Esophagus muscularis mucosa (tissue), 4 donors: ENCODE measurements at regions not wholly inside any gene's neighbourhood (a gene's known extent, or its start where the extent isn't known, plus 50 kb on each side); places are given as distances from the start of the nearest gene placed in this dataset.
"Not testable (repeated sequence)": the region's sequence is repeated elsewhere in the genome, so short reads cannot be mapped to it uniquely, and the experiment has no call there.

Experiments
- DNase-seq: peaks from one replicate; pipeline ENCODE4 v3.0.0-alpha.2; 2017; ENCODE audit errors: extremely low spot score
- H3K27ac ChIP-seq, 4 donors: fragments of 200-600 bp; sonication (generic); replicated peaks in 1 of 4; 1 replicate in 3 of 4; 2 replicates in 1 of 4; pipeline ENCODE4 v1.5.1; 2016 to 2019; ENCODE audit warnings: mild to moderate bottlenecking in 1 of 4
- H3K27me3 ChIP-seq, 4 donors: fragments of 200-600 bp; sonication (generic); one replicate each; pipeline versions ENCODE4 v1.5.1 to v1.6.0; 2016 to 2019
- H3K36me3 ChIP-seq, 4 donors: fragments of 200-600 bp; sonication (generic); one replicate each; pipeline ENCODE4 v1.5.1; 2016 to 2019
- H3K4me1 ChIP-seq, 4 donors: fragments of 200-600 bp; sonication (generic); one replicate each; pipeline ENCODE4 v1.5.1; 2016 to 2019
- H3K4me3 ChIP-seq, 4 donors: fragments of 200-600 bp; sonication (generic); 1 replicate in 2 of 4; 2 replicates in 2 of 4; pipeline ENCODE4 v1.5.1; 2016 to 2019; ENCODE audit warnings: mild to moderate bottlenecking in 4 of 4, moderate library complexity in 1 of 4
- H3K9me3 ChIP-seq, 4 donors: fragments of 200-600 bp; sonication (generic); 1 replicate in 3 of 4; 2 replicates in 1 of 4; pipeline ENCODE4 v1.5.1; 2016 to 2019
- CTCF ChIP-seq, 3 experiments: fragments of 200-600 bp in 2 of 3; fragments of 450-650 bp in 1 of 3; sonication (generic) in 2 of 3; IDR thresholded peaks; one replicate each; pipeline ENCODE4 v1.5.1; 2017 to 2019; ENCODE audit warnings: antibody characterized with exemption in 3 of 3, mild to moderate bottlenecking in 2 of 3, moderate library complexity in 1 of 3
- EP300 ChIP-seq: sonication (generic); formaldehyde crosslinking; IDR thresholded peaks from one replicate; pipeline ENCODE4 v1.6.1; 2017; ENCODE audit warnings: antibody characterized with exemption
- POLR2A ChIP-seq: fragments of 450-650 bp; IDR thresholded peaks from one replicate; pipeline ENCODE4 v1.6.1; 2017; ENCODE audit warnings: antibody characterized with exemption, moderate library complexity, mild to moderate bottlenecking, low read depth
- POLR2AphosphoS5 ChIP-seq, 2 donors: sonication (generic); formaldehyde crosslinking; IDR thresholded peaks; one replicate each; pipeline ENCODE4 v1.6.1; 2017; ENCODE audit warnings: antibody characterized with exemption in 2 of 2
- WGBS: methylation state at CpG from one replicate; pipeline ENCODE4 v1.1.5; 2018; 5-methylcytosine and 5-hydroxymethylcytosine counted together
- intact Hi-C: fragments of 100-400 bp; cut with DNase I; formaldehyde crosslinking; loops from one replicate; pipeline ENCODE4 v1.15.1; 2023

- intact Hi-C loops: no loop called here
- Histone ChIP-seq H3K36me3 (no peaks in the 10 kb centered on the region), H3K9me3 (no peaks in the 10 kb centered on the region), H3K4me1 (no peaks in the 10 kb centered on the region), H3K27ac (no peak overlapping the region), H3K27me3 (peaks cover 0 to 17% (median 0%) of the 10 kb centered on the region in 4 donors), H3K4me3 (no peak overlapping the region)
- TF ChIP-seq EP300 (no peak), POLR2AphosphoS5 (IDR thresholded peaks at IDR 0.05) (no peak), CTCF (IDR thresholded peaks at IDR 0.05) (no peak)
- DNase-seq: no peak
- WGBS: 62% methylated on average over 4 of the region's 4 CpGs
Measured at GRCh38 chr2:176419591-176420071, 150.4 kb downstream of the MTX2 start.

DNA sequence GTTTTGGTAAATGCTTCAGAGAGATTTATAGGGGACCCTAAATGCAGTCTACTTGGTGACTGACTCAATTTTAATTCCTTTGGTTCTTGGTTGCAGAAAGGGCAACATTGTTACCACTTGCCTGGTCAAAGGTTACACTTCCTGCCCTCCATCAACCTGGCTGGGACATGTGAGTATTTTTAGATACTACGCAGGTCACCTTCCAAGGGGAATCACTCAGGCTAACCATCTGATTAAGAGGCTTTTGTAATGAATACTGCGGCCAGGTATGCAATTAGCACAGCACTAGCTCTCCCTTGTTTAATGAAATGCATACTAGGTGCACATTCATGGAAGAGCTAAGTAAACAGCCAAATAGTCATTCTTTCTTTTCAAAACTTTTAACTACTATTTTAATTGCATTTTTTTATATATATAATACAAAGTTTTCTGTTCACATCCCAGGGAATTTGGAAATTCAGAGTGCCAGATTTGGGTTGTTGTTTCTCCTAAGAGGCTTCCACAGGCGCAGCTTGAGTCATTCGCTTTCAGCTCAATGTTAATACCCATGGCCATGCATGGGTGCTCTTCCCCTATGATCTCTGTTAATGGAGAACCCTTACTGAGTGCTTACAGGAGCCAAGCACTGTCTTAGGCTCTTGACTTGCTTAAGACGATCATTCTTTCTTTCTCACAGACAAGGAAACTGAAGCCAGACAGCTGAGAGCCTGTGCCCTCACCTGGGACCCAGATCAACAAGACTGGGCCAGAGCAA is 152.2 kb downstream of the MTX2 start:
- H3K9me3 ChIP-seq: no peaks in the 10 kb centered on the region
- intact Hi-C loops: no loop called here
- TF ChIP-seq POLR2AphosphoS5 (IDR thresholded peaks at IDR 0.05) (no peak), EP300 (no peak), POLR2A (no peak), CTCF (IDR thresholded peaks at IDR 0.05) (no peak)
- no peak overlapping the region for H3K4me3 ChIP-seq
- H3K36me3 ChIP-seq: no peaks in the 10 kb centered on the region
- peaks cover 0 to 11% (median 0%) of the 10 kb centered on the region in 4 donors for H3K27me3 ChIP-seq
- H3K4me1 ChIP-seq: no peaks in the 10 kb centered on the region
- DNase-seq: no peak
- WGBS: 76% methylated on average over 5 of the region's 5 CpGs
- H3K27ac ChIP-seq: no peak overlapping the region

- Histone ChIP-seq H3K9me3 (no peaks in the 10 kb centered on the region), H3K27me3 (peaks cover 0 to 9% (median 0%) of the 10 kb centered on the region in 4 donors), H3K27ac (no peak overlapping the region), H3K4me1 (no peaks in the 10 kb centered on the region), H3K36me3 (no peaks in the 10 kb centered on the region), H3K4me3 (no peak overlapping the region)
- TF ChIP-seq CTCF (IDR thresholded peaks at IDR 0.05) (no peak), POLR2A (no peak), POLR2AphosphoS5 (IDR thresholded peaks at IDR 0.05) (no peak), EP300 (no peak)
- no peak for DNase-seq
- WGBS: 41% methylated on average over 2 of the region's 2 CpGs
- intact Hi-C loops: no loop called here
Measured at GRCh38 chr2:176423819-176424218, 154.6 kb downstream of the MTX2 start.

DNA sequence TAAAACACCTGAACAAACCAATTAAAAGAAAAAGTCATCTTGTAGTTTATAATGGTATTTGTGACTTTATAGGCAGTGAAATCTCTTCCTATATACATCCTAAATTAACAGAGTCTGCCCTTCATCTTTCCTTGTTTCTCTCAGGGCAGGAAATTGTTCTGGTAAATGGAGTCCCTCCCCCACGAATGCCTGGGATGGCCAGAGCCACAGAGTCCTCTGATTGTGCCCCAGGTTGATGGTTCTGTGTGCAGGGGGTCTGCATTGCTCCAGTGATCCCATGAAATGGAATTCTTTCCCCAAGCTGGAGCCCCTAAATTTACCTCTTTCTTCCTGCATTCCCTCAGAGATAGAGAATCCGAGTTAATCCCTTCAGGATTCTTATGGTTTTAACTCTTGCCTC is 155.5 kb downstream of the MTX2 start:
- Histone ChIP-seq H3K9me3 (no peaks in the 10 kb centered on the region), H3K4me3 (no peak overlapping the region), H3K4me1 (no peaks in the 10 kb centered on the region), H3K27ac (no peak overlapping the region), H3K36me3 (no peaks in the 10 kb centered on the region), H3K27me3 (no peaks in the 10 kb centered on the region)
- no peak for TF ChIP-seq CTCF (IDR thresholded peaks at IDR 0.05)
- TF ChIP-seq POLR2A: no peak
- no peak for TF ChIP-seq POLR2AphosphoS5 (IDR thresholded peaks at IDR 0.05)
- no peak for TF ChIP-seq EP300
- no peak for DNase-seq
- intact Hi-C loops: no loop called here
- WGBS: 25% methylated on average over 2 of the region's 2 CpGs

GRCh38 chr2:176427549-176427948 is 158.3 kb downstream of the MTX2 start:
- 92% methylated on average over 2 of the region's 2 CpGs for WGBS
- DNase-seq: no peak
- TF ChIP-seq POLR2AphosphoS5 (IDR thresholded peaks at IDR 0.05) (no peak), POLR2A (no peak), CTCF (IDR thresholded peaks at IDR 0.05) (no peak), EP300 (no peak)
- Histone ChIP-seq H3K4me1 (no peaks in the 10 kb centered on the region), H3K9me3 (no peaks in the 10 kb centered on the region), H3K4me3 (no peak overlapping the region), H3K27me3 (no peaks in the 10 kb centered on the region), H3K36me3 (no peaks in the 10 kb centered on the region), H3K27ac (no peak overlapping the region)
- intact Hi-C loops: no loop called here

GRCh38 chr2:176428944-176429469 is 159.8 kb downstream of the MTX2 start:
- H3K4me1 ChIP-seq, H3K4me3 ChIP-seq, H3K36me3 ChIP-seq, H3K27me3 ChIP-seq, DNase-seq, intact Hi-C loops, H3K27ac ChIP-seq, H3K9me3 ChIP-seq: not testable (repeated sequence)
- WGBS: 83% methylated on average over 5 of the region's 5 CpGs
